ENCODE measurements at regions not wholly inside any gene's neighbourhood (a gene's known extent, or its start where the extent isn't known, plus 50 kb on each side); places are given as distances from the start of the nearest gene placed in this dataset. TPM values are rescaled to one million over a fixed set of nuclear protein-coding genes. Genes with fewer than 3 reads are reported as not detected.

Small RNA genes lying in the stretch of these regions (small RNA-seq; reads per million reads assigned to genes)
- gene RNU6-1089P (ENCODE audit: insufficient read depth, insufficient read length, low read depth, low replicate concordance): 0.66 reads per million
- gene RNU6-947P (ENCODE audit: insufficient read depth, insufficient read length, low read depth, low replicate concordance): not detected
- not detected for gene RNU6-999P (ENCODE audit: insufficient read depth, insufficient read length, low read depth, low replicate concordance)
